NCI-H2081 (cell line): ENCODE measurements at regions not wholly inside any gene's neighbourhood (a gene's known extent, or its start where the extent isn't known, plus 50 kb on each side); places are given as distances from the start of the nearest gene placed in this dataset.
"Not testable (repeated sequence)": the region's sequence is repeated elsewhere in the genome, so short reads cannot be mapped to it uniquely, and the experiment has no call there.

Experiments used
- DNase-seq, 2 experiments: peaks; one replicate each; lab custom pipeline; 2025; lab: John Stamatoyannopoulos, UW

GRCh38 chrX:125680366-125680765 lies 360.7 kb downstream of the TEX13C start:
- DNase-seq = no peak

GRCh38 chrX:125681058-125681457 lies 361.4 kb downstream of the TEX13C start:
- no peak for DNase-seq

- no peak for DNase-seq
Observed at GRCh38 chrX:125681507-125681906, 361.8 kb downstream of the TEX13C start.

- DNase-seq = not testable (repeated sequence)
Observed at GRCh38 chrX:125690522-125690921, 370.9 kb downstream of the TEX13C start.

- DNase-seq = no peak
Observed at GRCh38 chrX:125694171-125694570, 374.5 kb downstream of the TEX13C start.

GRCh38 chrX:125709074-125709473 lies 389.4 kb downstream of the TEX13C start:
- DNase-seq = no peak

GRCh38 chrX:125709532-125709931 lies 389.9 kb downstream of the TEX13C start:
- DNase-seq = no peak

GRCh38 chrX:125710403-125711062 lies 390.9 kb downstream of the TEX13C start:
- DNase-seq = no peak

GRCh38 chrX:125711103-125711502 lies 391.4 kb downstream of the TEX13C start:
- no peak for DNase-seq

- no peak for DNase-seq
Observed at GRCh38 chrX:125713633-125714032, 394.0 kb downstream of the TEX13C start.

GRCh38 chrX:125727117-125727516 lies 407.4 kb downstream of the TEX13C start:
- no peak for DNase-seq

- DNase-seq = no peak
Observed at GRCh38 chrX:125736008-125736729, 416.5 kb downstream of the TEX13C start.

GRCh38 chrX:125742811-125743210 lies 423.1 kb downstream of the TEX13C start:
- no peak for DNase-seq

- DNase-seq = no peak
Observed at GRCh38 chrX:125744914-125745313, 421.2 kb downstream of the DCAF12L2 start.

GRCh38 chrX:125757794-125758564 lies 408.1 kb downstream of the DCAF12L2 start:
- DNase-seq = no peak

GRCh38 chrX:125758819-125759218 lies 407.3 kb downstream of the DCAF12L2 start:
- DNase-seq = no peak

- DNase-seq = no peak
Observed at GRCh38 chrX:125762954-125763353, 403.1 kb downstream of the DCAF12L2 start.

- no peak for DNase-seq
Observed at GRCh38 chrX:125765347-125765746, 400.7 kb downstream of the DCAF12L2 start.

GRCh38 chrX:125769628-125770027 lies 396.5 kb downstream of the DCAF12L2 start:
- no peak for DNase-seq

- DNase-seq = no peak
Observed at GRCh38 chrX:125778261-125778660, 387.8 kb downstream of the DCAF12L2 start.

- DNase-seq = no peak
Observed at GRCh38 chrX:125782184-125782583, 383.9 kb downstream of the DCAF12L2 start.

GRCh38 chrX:125786316-125786715 lies 379.8 kb downstream of the DCAF12L2 start:
- no peak for DNase-seq

- no peak for DNase-seq
Observed at GRCh38 chrX:125791787-125792186, 374.3 kb downstream of the DCAF12L2 start.
